MCF 10A (cell line): ENCODE measurements at regions not wholly inside any gene's neighbourhood (a gene's known extent, or its start where the extent isn't known, plus 50 kb on each side); places are given as distances from the start of the nearest gene placed in this dataset.

Experiments used
- BruUV-seq: library from RNA; stranded (reverse); fragments of 400-500 nt; replicated peaks from 2 replicates; lab custom pipeline; 2021; lab: Mats Ljungman, UMichigan
- CTCF ChIA-PET: fragments of 300-600 bp; sonication (Branson Sonifier 250); formaldehyde crosslinking; extraction: SDS; loops from one replicate; lab custom pipeline; 2021; ENCODE audit warnings: antibody characterized with exemption, inconsistent platforms; lab: Yijun Ruan, JAX
- POLR2A ChIA-PET: fragments of 300-600, 350-650 bp; sonication (Branson Sonifier 250); formaldehyde crosslinking; extraction: SDS; loops from one replicate; lab custom pipeline; 2020; ENCODE audit warnings: antibody characterized with exemption, inconsistent platforms; lab: Yijun Ruan, JAX
- DNase-seq: peaks from one replicate; pipeline ENCODE4 v3.0.0-alpha.2; 2018; ENCODE audit not compliant: unreplicated experiment
- H3K27ac Mint-ChIP-seq: one replicate; pipeline ENCODE4 v1.8.0; 2022; ENCODE audit warnings: mild to moderate bottlenecking, low read depth, mixed read lengths; ENCODE audit not compliant: unreplicated experiment
- H3K27me3 Mint-ChIP-seq: one replicate; pipeline ENCODE4 v1.8.0; 2022; ENCODE audit warnings: mixed read lengths; ENCODE audit not compliant: insufficient read depth, unreplicated experiment
- H3K36me3 Mint-ChIP-seq: one replicate; pipeline ENCODE4 v1.8.0; 2022; ENCODE audit warnings: mild to moderate bottlenecking, moderate library complexity, mixed read lengths; ENCODE audit not compliant: insufficient read depth, unreplicated experiment
- H3K4me1 Mint-ChIP-seq: one replicate; pipeline ENCODE4 v1.8.0; 2022; ENCODE audit warnings: mixed read lengths; ENCODE audit not compliant: insufficient read depth, unreplicated experiment
- H3K4me3 Mint-ChIP-seq: one replicate; pipeline ENCODE4 v1.8.0; 2022; ENCODE audit warnings: mild to moderate bottlenecking, moderate library complexity, mixed read lengths; ENCODE audit not compliant: unreplicated experiment
- H3K9me3 Mint-ChIP-seq: one replicate; pipeline ENCODE4 v1.8.0; 2022; ENCODE audit warnings: mixed read lengths; ENCODE audit not compliant: unreplicated experiment
- CTCF ChIP-seq: fragments of 200-600 bp; IDR thresholded peaks from one replicate; pipeline ENCODE4 v1.8.0; 2022; ENCODE audit warnings: antibody characterized with exemption, mild to moderate bottlenecking; ENCODE audit not compliant: unreplicated experiment
- intact Hi-C: fragments of 100-400 bp; cut with micrococcal nuclease; formaldehyde crosslinking; loops from 2 replicates; pipeline ENCODE4 v1.14.1; 2022

GRCh38 chr4:136465691-136466090, 1066.6 kb downstream of the PCDH18 start:
- ChIA-PET CTCF (no interaction called here), POLR2A (no interaction called here)
- Mint-ChIP-seq H3K27me3 (no peaks in the 10 kb centered on the region), H3K36me3 (no peaks in the 10 kb centered on the region), H3K4me1 (no peaks in the 10 kb centered on the region), H3K27ac (no peak overlapping the region), H3K4me3 (no peak overlapping the region), H3K9me3 (peaks cover 8% of the 10 kb centered on the region)
- TF ChIP-seq CTCF: no peak
- BruUV-seq: no TSS peak
- intact Hi-C loops: no loop called here
- no peak for DNase-seq

GRCh38 chr4:136463941-136464340, 1068.4 kb downstream of the PCDH18 start:
- ChIA-PET POLR2A (interaction anchor here (0.7 kb wide), 1 partner anchor 50 kb away, joined by 3 read pairs; no protein-coding TSS in a partner anchor), CTCF (interaction anchor here (0.6 kb wide), 1 partner anchor 1052 kb away, joined by 5 read pairs; no protein-coding TSS in a partner anchor)
- Mint-ChIP-seq H3K36me3 (no peaks in the 10 kb centered on the region), H3K4me1 (no peaks in the 10 kb centered on the region), H3K27ac (no peak overlapping the region), H3K4me3 (no peak overlapping the region), H3K27me3 (no peaks in the 10 kb centered on the region), H3K9me3 (peaks cover 2% of the 10 kb centered on the region)
- intact Hi-C loops: no loop called here
- no peak for DNase-seq
- no TSS peak for BruUV-seq
- no peak for TF ChIP-seq CTCF

DNA sequence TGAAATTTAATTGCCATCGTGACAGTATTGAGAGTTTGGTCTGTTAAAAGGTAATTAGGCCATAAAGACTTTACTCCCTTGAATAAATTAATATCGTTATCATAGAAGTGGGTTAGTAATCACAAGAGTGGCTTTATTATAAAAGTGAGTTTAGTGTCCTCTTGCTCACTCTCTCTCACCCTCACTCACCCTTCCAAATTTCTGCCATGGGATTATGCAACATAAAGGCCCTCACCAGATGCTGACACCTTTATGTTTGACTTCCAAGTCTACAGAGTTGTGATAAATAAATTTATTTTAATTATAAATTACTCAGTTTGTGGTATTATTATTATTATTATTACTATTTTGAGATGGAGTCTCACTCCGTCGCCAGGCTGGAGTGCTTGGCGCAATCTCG, 1070.8 kb downstream of the PCDH18 start:
- H3K4me1 Mint-ChIP-seq: no peaks in the 10 kb centered on the region
- H3K27ac Mint-ChIP-seq: no peak overlapping the region
- CTCF ChIA-PET: no interaction called here
- no peaks in the 10 kb centered on the region for H3K36me3 Mint-ChIP-seq
- no peak for DNase-seq
- no peaks in the 10 kb centered on the region for H3K9me3 Mint-ChIP-seq
- no peaks in the 10 kb centered on the region for H3K27me3 Mint-ChIP-seq
- TF ChIP-seq CTCF: no peak
- no peak overlapping the region for H3K4me3 Mint-ChIP-seq
- POLR2A ChIA-PET: no interaction called here
- no TSS peak for BruUV-seq
- intact Hi-C loops: no loop called here

DNA sequence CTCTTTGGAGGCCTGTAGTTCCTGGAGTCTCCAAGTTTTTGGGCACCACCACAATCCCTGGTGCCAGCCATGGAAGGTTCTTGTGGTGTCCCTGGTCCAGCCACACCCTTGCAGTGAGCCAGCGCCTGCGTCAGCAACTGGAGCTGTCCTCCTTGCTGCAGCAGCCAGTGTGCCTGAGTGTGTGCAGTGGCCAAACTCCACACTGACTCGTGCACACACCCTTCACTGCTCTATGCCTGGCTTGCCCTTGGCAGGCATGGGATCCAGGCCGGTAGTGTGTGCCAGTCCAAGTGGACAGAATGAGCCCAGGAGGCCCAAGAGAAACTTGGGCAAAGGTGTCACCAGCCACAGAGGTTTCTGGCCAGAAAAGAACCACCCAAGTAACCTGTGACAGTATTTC, 1074.0 kb downstream of the PCDH18 start:
- Mint-ChIP-seq H3K27ac (no peak overlapping the region), H3K9me3 (peaks cover 10% of the 10 kb centered on the region), H3K4me1 (no peaks in the 10 kb centered on the region), H3K4me3 (no peak overlapping the region), H3K27me3 (no peaks in the 10 kb centered on the region), H3K36me3 (no peaks in the 10 kb centered on the region)
- ChIA-PET POLR2A (interaction anchor here (0.6 kb wide), 1 partner anchor 58 kb away, joined by 3 read pairs; no protein-coding TSS in a partner anchor), CTCF (interaction anchor here (0.7 to 1.1 kb wide), 2 partner anchors 12 to 187 kb away, joined by 3 read pairs; no protein-coding TSS in a partner anchor)
- BruUV-seq: no TSS peak
- no peak for TF ChIP-seq CTCF
- intact Hi-C loops: no loop called here
- DNase-seq: no peak
